Type B pancreatic cell (in vitro differentiated cells): ENCODE measurements at regions not wholly inside any gene's neighbourhood (a gene's known extent, or its start where the extent isn't known, plus 50 kb on each side); places are given as distances from the start of the nearest gene placed in this dataset.
"Not testable (repeated sequence)": the region's sequence is repeated elsewhere in the genome, so short reads cannot be mapped to it uniquely, and the experiment has no call there.

Source experiments
- DNase-seq: peaks from one replicate; pipeline ENCODE4 v3.0.0; 2021; ENCODE audit warnings: mixed read lengths; ENCODE audit not compliant: unreplicated experiment; ENCODE audit errors: extremely low spot score
- H3K27ac Mint-ChIP-seq: 2 replicates; pipeline ENCODE4 v1.8.0; 2021; ENCODE audit warnings: mild to moderate bottlenecking, mixed read lengths
- H3K27me3 Mint-ChIP-seq: 2 replicates; pipeline ENCODE4 v1.8.0; 2021; ENCODE audit warnings: mixed read lengths
- H3K36me3 Mint-ChIP-seq: 2 replicates; pipeline ENCODE4 v1.8.0; 2021; ENCODE audit warnings: mixed read lengths
- H3K4me1 Mint-ChIP-seq: one replicate; pipeline ENCODE4 v1.8.0; 2021; ENCODE audit warnings: mixed read lengths; ENCODE audit not compliant: unreplicated experiment
- H3K4me3 Mint-ChIP-seq: 2 replicates; pipeline ENCODE4 v1.8.0; 2021; ENCODE audit warnings: mild to moderate bottlenecking, mixed read lengths
- H3K9me3 Mint-ChIP-seq: 2 replicates; pipeline ENCODE4 v1.8.0; 2021; ENCODE audit warnings: mixed read lengths
- TF ChIP-seq, protein P1 (sequence below): fragments of 200-600 bp; sonication (generic); conservative IDR thresholded peaks from 2 replicates; pipeline ENCODE4 v1.5.0; 2021; ENCODE audit warnings: antibody characterized with exemption, mild to moderate bottlenecking

DNA sequence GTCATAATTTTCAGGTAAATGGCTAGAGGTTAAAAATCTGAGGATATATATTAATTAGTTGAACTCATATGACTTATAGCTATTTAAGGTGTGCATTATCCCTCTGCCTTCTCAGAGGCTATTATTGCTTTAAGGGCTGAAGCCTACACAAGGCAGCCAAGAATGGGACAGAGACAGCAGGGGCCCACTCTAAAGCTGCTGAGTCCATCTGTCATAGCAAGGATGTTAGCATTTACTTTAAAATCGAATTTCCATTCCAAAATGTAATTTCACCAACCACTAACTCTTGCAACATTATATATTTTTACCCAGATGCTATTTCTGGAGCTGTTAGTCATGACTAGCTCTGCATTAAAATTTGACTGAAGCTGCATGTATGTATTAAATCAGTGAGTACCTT is 236.3 kb upstream of the FSIP2 start:
- Mint-ChIP-seq H3K27me3 (no peaks in the 10 kb centered on the region), H3K27ac (no peak overlapping the region), H3K36me3 (peaks cover 24% of the 10 kb centered on the region), H3K4me1 (no peaks in the 10 kb centered on the region), H3K4me3 (no peak overlapping the region), H3K9me3 (peaks cover 4% of the 10 kb centered on the region)
- TF ChIP-seq, protein P1, sequence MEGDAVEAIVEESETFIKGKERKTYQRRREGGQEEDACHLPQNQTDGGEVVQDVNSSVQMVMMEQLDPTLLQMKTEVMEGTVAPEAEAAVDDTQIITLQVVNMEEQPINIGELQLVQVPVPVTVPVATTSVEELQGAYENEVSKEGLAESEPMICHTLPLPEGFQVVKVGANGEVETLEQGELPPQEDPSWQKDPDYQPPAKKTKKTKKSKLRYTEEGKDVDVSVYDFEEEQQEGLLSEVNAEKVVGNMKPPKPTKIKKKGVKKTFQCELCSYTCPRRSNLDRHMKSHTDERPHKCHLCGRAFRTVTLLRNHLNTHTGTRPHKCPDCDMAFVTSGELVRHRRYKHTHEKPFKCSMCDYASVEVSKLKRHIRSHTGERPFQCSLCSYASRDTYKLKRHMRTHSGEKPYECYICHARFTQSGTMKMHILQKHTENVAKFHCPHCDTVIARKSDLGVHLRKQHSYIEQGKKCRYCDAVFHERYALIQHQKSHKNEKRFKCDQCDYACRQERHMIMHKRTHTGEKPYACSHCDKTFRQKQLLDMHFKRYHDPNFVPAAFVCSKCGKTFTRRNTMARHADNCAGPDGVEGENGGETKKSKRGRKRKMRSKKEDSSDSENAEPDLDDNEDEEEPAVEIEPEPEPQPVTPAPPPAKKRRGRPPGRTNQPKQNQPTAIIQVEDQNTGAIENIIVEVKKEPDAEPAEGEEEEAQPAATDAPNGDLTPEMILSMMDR = no peak
- DNase-seq = no peak

DNA sequence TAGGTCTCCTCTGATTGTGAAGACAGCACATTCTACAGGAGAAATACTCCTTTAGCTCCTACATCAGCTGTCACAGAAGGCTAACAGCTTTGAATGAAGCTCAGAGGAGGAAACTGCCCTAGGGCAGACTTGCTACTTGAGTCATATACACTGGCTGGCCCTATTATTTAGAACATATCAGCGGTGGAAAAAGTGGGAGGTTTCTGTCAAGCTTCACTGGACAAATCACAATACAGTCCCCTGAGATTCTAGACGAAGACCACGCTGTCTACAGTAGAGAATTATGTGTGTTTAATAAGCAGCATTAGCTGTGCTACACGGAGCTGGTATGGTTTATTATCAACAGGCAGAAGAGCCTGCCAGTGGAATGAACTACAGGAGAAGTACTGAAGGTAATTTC is 230.9 kb upstream of the FSIP2 start:
- Mint-ChIP-seq H3K27ac (no peak overlapping the region), H3K4me3 (no peak overlapping the region)
- TF ChIP-seq, protein P1 = no peak

DNA sequence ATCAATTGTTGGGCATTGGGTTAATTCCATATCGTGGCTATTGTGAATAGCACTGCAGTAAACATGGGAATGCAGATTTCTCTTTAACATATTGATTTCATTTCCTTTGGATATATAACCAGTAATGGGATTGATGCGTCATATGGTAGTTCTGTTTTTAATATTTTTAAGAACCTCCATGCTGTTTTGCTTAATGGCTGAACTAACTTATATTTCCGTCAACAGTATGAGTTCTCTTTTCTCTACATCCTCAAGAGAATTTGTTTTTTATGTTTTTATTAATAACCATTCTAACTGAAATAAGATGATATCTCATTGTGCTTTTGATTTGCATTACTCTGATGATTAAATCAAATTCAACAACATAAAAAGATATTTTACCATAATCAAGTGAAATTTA is 228.5 kb upstream of the FSIP2 start:
- H3K27ac Mint-ChIP-seq = no peak overlapping the region
- H3K27me3 Mint-ChIP-seq = no peaks in the 10 kb centered on the region
- no peak for DNase-seq
- no peak overlapping the region for H3K4me3 Mint-ChIP-seq
- H3K4me1 Mint-ChIP-seq = peaks cover 6% of the 10 kb centered on the region
- peaks cover 19% of the 10 kb centered on the region for H3K9me3 Mint-ChIP-seq
- H3K36me3 Mint-ChIP-seq = peaks cover 26% of the 10 kb centered on the region
- TF ChIP-seq, protein P1 = no peak

More for the DNA sequence above, 230.9 kb upstream of the FSIP2 start:
- Mint-ChIP-seq H3K4me1 (peaks cover 6% of the 10 kb centered on the region), H3K36me3 (peaks cover 39% of the 10 kb centered on the region), H3K27me3 (no peaks in the 10 kb centered on the region), H3K9me3 (peaks cover 23% of the 10 kb centered on the region)
- no peak for DNase-seq

DNA sequence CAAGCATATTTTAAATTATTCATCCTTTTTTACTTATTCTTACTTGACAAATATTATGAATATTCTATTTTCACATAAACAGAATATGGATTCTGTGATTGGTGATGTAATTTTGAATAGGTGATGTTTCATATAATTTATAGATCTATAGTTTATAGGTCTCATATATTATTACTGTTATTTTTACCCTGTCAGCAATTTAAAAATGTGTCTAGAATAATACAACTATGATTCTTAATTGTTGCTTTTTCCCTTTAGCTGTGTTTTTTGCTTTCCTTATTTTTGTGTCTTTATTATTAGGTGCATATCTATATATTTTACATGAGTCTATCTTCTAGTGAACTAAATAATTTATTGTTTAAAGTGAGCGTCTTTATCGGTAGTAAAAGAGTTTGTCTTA is 226.7 kb upstream of the FSIP2 start:
- Mint-ChIP-seq H3K36me3 (peaks cover 28% of the 10 kb centered on the region), H3K27me3 (no peaks in the 10 kb centered on the region), H3K9me3 (peaks cover 27% of the 10 kb centered on the region), H3K4me3 (no peak overlapping the region), H3K4me1 (peaks cover 6% of the 10 kb centered on the region), H3K27ac (no peak overlapping the region)
- no peak for DNase-seq
- TF ChIP-seq, protein P1 = no peak

DNA sequence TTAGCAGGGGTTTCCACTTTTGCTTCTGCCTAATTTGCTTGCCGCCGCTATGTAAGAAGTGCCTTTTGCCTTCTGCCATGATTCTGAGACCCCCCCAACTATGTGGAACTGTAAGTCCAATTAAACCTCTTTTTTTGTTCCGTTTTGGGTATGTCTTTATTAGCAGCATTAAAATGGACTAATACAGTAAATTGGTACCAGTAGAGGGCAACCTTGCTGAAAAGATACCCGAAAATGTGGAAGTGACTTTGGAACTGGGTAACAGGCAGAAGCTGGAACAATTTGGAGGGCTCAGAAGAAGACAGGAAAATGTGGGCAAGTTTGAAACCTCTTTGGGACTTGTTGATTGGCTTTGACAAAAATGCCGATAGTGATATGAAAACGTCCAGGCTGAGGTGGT is 216.1 kb upstream of the FSIP2 start:
- no peak for DNase-seq
- Mint-ChIP-seq H3K4me3 (no peak overlapping the region), H3K4me1 (no peaks in the 10 kb centered on the region), H3K27ac (no peak overlapping the region), H3K27me3 (no peaks in the 10 kb centered on the region), H3K36me3 (peaks cover 3% of the 10 kb centered on the region), H3K9me3 (peaks cover 5% of the 10 kb centered on the region)
- TF ChIP-seq, protein P1 = no peak

DNA sequence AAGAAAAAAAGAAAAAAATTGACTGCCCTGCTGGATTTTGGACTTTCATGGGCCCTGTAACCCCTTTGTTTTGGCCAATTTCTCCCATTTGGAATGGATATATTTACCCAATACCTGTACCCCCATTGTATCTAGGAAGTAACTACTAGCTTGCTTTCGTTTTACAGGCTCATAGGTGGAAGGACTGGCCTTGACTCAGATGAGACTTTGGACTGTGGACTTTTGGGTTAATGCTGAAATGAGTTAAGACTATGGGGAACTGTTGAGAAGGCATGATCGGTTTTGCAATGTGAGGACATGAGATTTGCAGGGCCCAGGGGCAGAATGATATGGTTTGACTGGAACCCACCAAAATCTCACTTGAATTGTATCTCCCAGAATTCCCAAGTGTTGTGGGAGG is 214.4 kb upstream of the FSIP2 start:
- DNase-seq, H3K27me3 Mint-ChIP-seq, H3K9me3 Mint-ChIP-seq, H3K4me3 Mint-ChIP-seq, H3K4me1 Mint-ChIP-seq, H3K36me3 Mint-ChIP-seq, H3K27ac Mint-ChIP-seq: not testable (repeated sequence)
